Activated CD4-positive, alpha-beta T cell treated with anti-CD3 and anti-CD28 coated beads for 24 hours (primary cell): ENCODE measurements at regions not wholly inside any gene's neighbourhood (a gene's known extent, or its start where the extent isn't known, plus 50 kb on each side); places are given as distances from the start of the nearest gene placed in this dataset.
"Not testable (repeated sequence)": the region's sequence is repeated elsewhere in the genome, so short reads cannot be mapped to it uniquely, and the experiment has no call there.

Experiments used
- DNase-seq, 2 donors: peaks; one replicate each; pipeline ENCODE4 v3.0.0-alpha.2; 2020; ENCODE audit warnings: low read depth in 2 of 2

GRCh38 chr2:176763851-176764404, 448.7 kb upstream of the HNRNPA3 start:
- no peak for DNase-seq

- no peak for DNase-seq
These were observed 447.7 kb upstream of the HNRNPA3 start for GRCh38 chr2:176764921-176765320.

- DNase-seq, result no peak
These were observed 446.6 kb upstream of the HNRNPA3 start for GRCh38 chr2:176766005-176766404.

GRCh38 chr2:176768185-176768584, 444.4 kb upstream of the HNRNPA3 start:
- no peak for DNase-seq

- no peak for DNase-seq
These were observed 443.6 kb upstream of the HNRNPA3 start for GRCh38 chr2:176769021-176769420.

GRCh38 chr2:176769499-176770370, 442.9 kb upstream of the HNRNPA3 start:
- no peak for DNase-seq

- no peak for DNase-seq
These were observed 439.8 kb upstream of the HNRNPA3 start for GRCh38 chr2:176772816-176773215.

- DNase-seq, result no peak
These were observed 437.7 kb upstream of the HNRNPA3 start for GRCh38 chr2:176774766-176775451.

- no peak for DNase-seq
These were observed 435.3 kb upstream of the HNRNPA3 start for GRCh38 chr2:176777262-176777661.

GRCh38 chr2:176779917-176780316, 432.7 kb upstream of the HNRNPA3 start:
- DNase-seq, result no peak

- DNase-seq, result no peak
These were observed 432.2 kb upstream of the HNRNPA3 start for GRCh38 chr2:176780348-176780747.

- DNase-seq, result no peak
These were observed 430.9 kb upstream of the HNRNPA3 start for GRCh38 chr2:176781570-176782217.

- no peak for DNase-seq
These were observed 427.9 kb upstream of the HNRNPA3 start for GRCh38 chr2:176784633-176785200.

GRCh38 chr2:176789751-176790150, 422.8 kb upstream of the HNRNPA3 start:
- no peak for DNase-seq

GRCh38 chr2:176790468-176790867, 422.1 kb upstream of the HNRNPA3 start:
- no peak for DNase-seq

- no peak for DNase-seq
These were observed 418.8 kb upstream of the HNRNPA3 start for GRCh38 chr2:176793792-176794191.

GRCh38 chr2:176794392-176794791, 418.2 kb upstream of the HNRNPA3 start:
- DNase-seq, result no peak

- DNase-seq, result no peak
These were observed 416.8 kb upstream of the HNRNPA3 start for GRCh38 chr2:176795823-176796222.

GRCh38 chr2:176796677-176797076, 415.9 kb upstream of the HNRNPA3 start:
- not testable (repeated sequence) for DNase-seq

GRCh38 chr2:176804392-176804791, 408.2 kb upstream of the HNRNPA3 start:
- DNase-seq, result no peak

GRCh38 chr2:176805345-176805744, 407.2 kb upstream of the HNRNPA3 start:
- no peak for DNase-seq

- DNase-seq, result no peak
These were observed 400.3 kb upstream of the HNRNPA3 start for GRCh38 chr2:176812246-176812775.
